Testis (tissue), 2 donors: ENCODE measurements at regions not wholly inside any gene's neighbourhood (a gene's known extent, or its start where the extent isn't known, plus 50 kb on each side); places are given as distances from the start of the nearest gene placed in this dataset.

Experiments
- CTCF ChIP-seq, 3 experiments: fragments of 450-650 bp in 2 of 3; fragments of 200-600 bp in 1 of 3; sonication (generic) in 1 of 3; IDR thresholded peaks; one replicate each; pipeline ENCODE4 v1.5.1; 2016 to 2019; ENCODE audit warnings: antibody characterized with exemption in 3 of 3, mild to moderate bottlenecking in 2 of 3, moderate library complexity in 1 of 3
- POLR2A ChIP-seq: fragments of 450-650 bp; IDR thresholded peaks from one replicate; pipeline ENCODE4 v1.6.1; 2017; ENCODE audit warnings: antibody characterized with exemption, mild to moderate bottlenecking, moderate library complexity

GRCh38 chr22:26090821-26091220 lies 78.4 kb upstream of the SEZ6L start:
- TF ChIP-seq CTCF (IDR thresholded peaks at IDR 0.05) = no peak
- TF ChIP-seq POLR2A = no peak
